ENCODE measurements at regions not wholly inside any gene's neighbourhood (a gene's known extent, or its start where the extent isn't known, plus 50 kb on each side); places are given as distances from the start of the nearest gene placed in this dataset.

- DNase-seq (ENCODE audit: insufficient read length, low spot score) (no peak), FAIRE-seq (no peak)
- TF ChIP-seq CTCF (IDR thresholded peaks at IDR 0.05; ENCODE audit: insufficient read depth, missing control alignments), result no peak
These were observed 55.1 kb upstream of the SLC4A4 start for GRCh38 chr4:71283642-71284257.

- TF ChIP-seq CTCF (IDR thresholded peaks at IDR 0.05; ENCODE audit: insufficient read depth, missing control alignments), result no peak
- DNase-seq (ENCODE audit: insufficient read length, low spot score) (no peak), FAIRE-seq (no peak)
These were observed 51.5 kb upstream of the SLC4A4 start for GRCh38 chr4:71287305-71287704.

GRCh38 chr4:71288875-71289274 is 49.9 kb upstream of the SLC4A4 start:
- DNase-seq (ENCODE audit: insufficient read length, low spot score) (no peak), FAIRE-seq (no peak)
- TF ChIP-seq CTCF (IDR thresholded peaks at IDR 0.05; ENCODE audit: insufficient read depth, missing control alignments), result no peak
